ENCODE measurements at regions not wholly inside any gene's neighbourhood (a gene's known extent, or its start where the extent isn't known, plus 50 kb on each side); places are given as distances from the start of the nearest gene placed in this dataset.

- Histone ChIP-seq H3K4me1 (no peaks in the 10 kb centered on the region), H3K4me3 (no peak overlapping the region), H3K36me3 (no peaks in the 10 kb centered on the region), H3K27ac (no peak overlapping the region), H3K27me3 (no peaks in the 10 kb centered on the region), H3K9me3 (no peaks in the 10 kb centered on the region)
- TF ChIP-seq EP300 (IDR thresholded peaks at IDR 0.05) (no peak), CTCF (IDR thresholded peaks at IDR 0.05) (no peak), POLR2A (IDR thresholded peaks at IDR 0.05) (no peak), POLR2AphosphoS5 (IDR thresholded peaks at IDR 0.05) (no peak)
- ATAC-seq (ENCODE audit: low FRiP score in 2 of 2) = no peak
- no peak for DNase-seq
- 43 to 100% methylated on average over 2 of the region's 2 CpGs for WGBS, 2 donors
These were observed 96.0 kb upstream of the IGFBP7 start for GRCh38 chr4:57206172-57206571.

GRCh38 chr4:57205580-57205979, 95.4 kb upstream of the IGFBP7 start:
- no peak for ATAC-seq (ENCODE audit: low FRiP score in 2 of 2)
- WGBS, 2 donors = 75 to 94% methylated on average over 1 of the region's 1 CpG

GRCh38 chr4:57200799-57201327, 90.7 kb upstream of the IGFBP7 start:
- DNase-seq = no peak
- H3K27me3 ChIP-seq = no peaks in the 10 kb centered on the region
- no peaks in the 10 kb centered on the region for H3K9me3 ChIP-seq
- TF ChIP-seq CTCF (IDR thresholded peaks at IDR 0.05) = no peak
- TF ChIP-seq POLR2A (IDR thresholded peaks at IDR 0.05) = no peak
- no peak for TF ChIP-seq EP300 (IDR thresholded peaks at IDR 0.05)
- TF ChIP-seq POLR2AphosphoS5 (IDR thresholded peaks at IDR 0.05) = no peak
- ATAC-seq (ENCODE audit: low FRiP score in 2 of 2) = no peak
- no peak overlapping the region for H3K4me3 ChIP-seq
- WGBS, 2 donors = 64 to 66% methylated on average over 7 of the region's 7 CpGs
- no peaks in the 10 kb centered on the region for H3K4me1 ChIP-seq
- H3K36me3 ChIP-seq = no peaks in the 10 kb centered on the region
- no peak overlapping the region for H3K27ac ChIP-seq

More at GRCh38 chr4:57205580-57205979, 95.4 kb upstream of the IGFBP7 start:
- H3K9me3 ChIP-seq = no peaks in the 10 kb centered on the region
- no peak for TF ChIP-seq POLR2AphosphoS5 (IDR thresholded peaks at IDR 0.05)
- no peak for TF ChIP-seq EP300 (IDR thresholded peaks at IDR 0.05)
- TF ChIP-seq POLR2A (IDR thresholded peaks at IDR 0.05) = no peak
- no peak for TF ChIP-seq CTCF (IDR thresholded peaks at IDR 0.05)
- H3K4me3 ChIP-seq = no peak overlapping the region
- no peaks in the 10 kb centered on the region for H3K27me3 ChIP-seq
- no peaks in the 10 kb centered on the region for H3K4me1 ChIP-seq
- H3K36me3 ChIP-seq = no peaks in the 10 kb centered on the region
- no peak for DNase-seq
- no peak overlapping the region for H3K27ac ChIP-seq

- Histone ChIP-seq H3K27ac (no peak overlapping the region), H3K4me1 (no peaks in the 10 kb centered on the region), H3K27me3 (no peaks in the 10 kb centered on the region), H3K36me3 (no peaks in the 10 kb centered on the region), H3K9me3 (no peaks in the 10 kb centered on the region), H3K4me3 (no peak overlapping the region)
- TF ChIP-seq EP300 (IDR thresholded peaks at IDR 0.05) (no peak), POLR2AphosphoS5 (IDR thresholded peaks at IDR 0.05) (no peak), CTCF (IDR thresholded peaks at IDR 0.05) (no peak), POLR2A (IDR thresholded peaks at IDR 0.05) (no peak)
- ATAC-seq (ENCODE audit: low FRiP score in 2 of 2) = no peak
- 73 to 79% methylated on average over 5 of the region's 5 CpGs for WGBS, 2 donors
- no peak for DNase-seq
These were observed 89.1 kb upstream of the IGFBP7 start for GRCh38 chr4:57199267-57199666.

- H3K4me3 ChIP-seq = no peak overlapping the region
- no peaks in the 10 kb centered on the region for H3K4me1 ChIP-seq
- H3K27me3 ChIP-seq = no peaks in the 10 kb centered on the region
- DNase-seq (peak in 1 of 2 donors; percentile 78), ATAC-seq (ENCODE audit: low FRiP score in 2 of 2) (peak in 1 of 2 donors; percentile 23)
- H3K36me3 ChIP-seq = no peaks in the 10 kb centered on the region
- no peak overlapping the region for H3K27ac ChIP-seq
- H3K9me3 ChIP-seq = no peaks in the 10 kb centered on the region
- TF ChIP-seq EP300 (IDR thresholded peaks at IDR 0.05) = no peak
- no peak for TF ChIP-seq CTCF (IDR thresholded peaks at IDR 0.05)
- TF ChIP-seq POLR2AphosphoS5 (IDR thresholded peaks at IDR 0.05) = no peak
- no peak for TF ChIP-seq POLR2A (IDR thresholded peaks at IDR 0.05)
- 88 to 90% methylated on average over 22 to 30 of the region's 30 CpGs for WGBS, 2 donors
These were observed 85.4 kb upstream of the IGFBP7 start for GRCh38 chr4:57195622-57196021.
